ENCODE measurements at regions not wholly inside any gene's neighbourhood (a gene's known extent, or its start where the extent isn't known, plus 50 kb on each side); places are given as distances from the start of the nearest gene placed in this dataset.

DNA sequence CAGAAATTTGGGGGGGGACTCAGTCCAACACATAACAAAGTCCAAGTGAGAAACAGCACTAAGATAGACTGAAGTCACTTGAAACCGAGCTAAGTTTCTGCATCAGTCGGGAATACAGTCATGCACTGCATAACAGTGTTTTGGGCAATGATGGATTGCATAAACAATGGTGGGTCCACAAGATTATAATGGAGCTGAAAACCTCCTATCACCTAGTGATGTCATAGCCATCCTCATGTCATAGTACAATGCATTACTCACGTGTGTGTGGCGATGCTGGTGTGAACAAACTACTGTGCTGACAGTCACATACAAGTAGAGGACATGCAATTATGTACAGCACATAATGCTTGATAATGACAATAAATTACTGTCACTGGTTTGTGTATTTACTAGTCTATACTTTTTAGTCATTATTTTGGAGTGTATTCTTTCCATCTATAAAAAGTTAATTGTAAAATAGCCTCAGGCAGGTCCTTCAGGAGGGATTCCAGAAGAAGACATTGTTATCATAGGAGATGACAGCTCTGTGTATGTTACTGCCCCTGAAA is 154.5 kb upstream of the ECI2 start:
- Mint-ChIP-seq H3K27ac (no peak overlapping the region), H3K4me1 (no peaks in the 10 kb centered on the region), H3K4me3 (no peak overlapping the region), H3K36me3 (no peaks in the 10 kb centered on the region), H3K9me3 (no peaks in the 10 kb centered on the region)
- no peak for ATAC-seq
- no peak for DNase-seq (ENCODE audit: low spot score in 2 of 2)

DNA sequence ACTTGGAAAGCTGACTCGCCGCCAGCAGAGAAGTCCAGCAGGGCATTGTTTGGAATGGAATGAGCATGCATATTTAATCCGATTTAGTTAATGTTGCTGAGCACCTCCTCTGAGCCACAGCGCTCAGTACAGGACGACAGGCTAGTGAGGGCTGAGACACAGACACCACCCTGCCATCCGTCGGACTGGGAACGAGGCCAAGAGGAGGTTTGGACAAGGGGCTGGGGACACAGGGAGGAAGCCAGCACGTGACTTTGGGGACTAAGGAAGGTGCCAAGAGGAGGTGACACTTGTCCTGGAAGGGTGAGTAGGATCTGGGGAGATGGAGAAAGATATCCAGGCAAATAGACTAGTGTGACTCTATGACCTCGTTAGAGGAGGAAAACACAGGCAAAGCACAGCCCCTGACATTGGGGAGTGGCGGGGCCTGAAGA is 152.5 kb upstream of the ECI2 start:
- no peaks in the 10 kb centered on the region for H3K36me3 Mint-ChIP-seq
- H3K9me3 Mint-ChIP-seq: no peaks in the 10 kb centered on the region
- DNase-seq (ENCODE audit: low spot score in 2 of 2) (no peak), ATAC-seq (no peak)
- no peak overlapping the region for H3K4me3 Mint-ChIP-seq
- no peaks in the 10 kb centered on the region for H3K4me1 Mint-ChIP-seq
- H3K27ac Mint-ChIP-seq: no peak overlapping the region

DNA sequence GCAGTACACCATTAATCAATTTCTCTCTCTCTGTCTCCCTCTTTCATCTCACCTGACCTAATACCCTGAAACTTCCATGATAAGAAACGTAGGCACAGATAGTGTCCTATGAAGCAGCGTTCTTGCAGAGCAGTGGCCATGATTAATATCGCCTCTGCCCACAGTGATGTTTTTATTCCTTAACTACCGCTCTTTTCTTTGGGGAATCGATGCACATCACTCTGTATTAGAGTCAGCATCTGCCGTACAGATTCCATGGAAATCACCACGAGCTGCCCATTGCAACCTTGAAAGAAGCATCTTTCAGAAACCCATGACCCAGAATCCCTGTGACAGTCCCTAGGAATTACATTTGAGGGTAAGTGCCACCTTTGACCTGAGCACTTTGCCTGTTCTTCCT is 152.0 kb upstream of the ECI2 start:
- no peaks in the 10 kb centered on the region for H3K4me1 Mint-ChIP-seq
- no peak overlapping the region for H3K4me3 Mint-ChIP-seq
- no peak overlapping the region for H3K27ac Mint-ChIP-seq
- H3K9me3 Mint-ChIP-seq: no peaks in the 10 kb centered on the region
- ATAC-seq (no peak), DNase-seq (ENCODE audit: low spot score in 2 of 2) (no peak)
- no peaks in the 10 kb centered on the region for H3K36me3 Mint-ChIP-seq

DNA sequence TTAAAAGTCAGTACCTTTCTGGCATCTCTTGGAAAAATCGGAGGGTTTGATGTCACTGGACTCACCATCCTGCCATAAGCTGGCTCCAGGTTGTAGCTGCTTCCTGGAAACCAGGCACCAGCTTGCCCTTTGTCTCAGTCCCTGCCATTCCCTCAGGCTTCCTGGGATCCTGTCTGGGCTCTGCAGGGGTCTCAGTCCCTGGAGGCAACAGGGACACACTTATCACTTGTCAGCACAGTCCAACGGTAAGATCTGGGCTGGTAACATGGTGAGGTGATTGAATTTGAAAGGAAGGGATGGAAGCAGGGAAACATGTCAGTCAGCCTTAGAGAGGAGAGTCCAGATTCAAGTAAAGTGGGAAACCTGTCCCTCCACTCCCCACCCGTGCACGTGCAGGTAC is 147.6 kb upstream of the ECI2 start:
- no peak overlapping the region for H3K4me3 Mint-ChIP-seq
- no peak overlapping the region for H3K27ac Mint-ChIP-seq
- no peaks in the 10 kb centered on the region for H3K9me3 Mint-ChIP-seq

DNA sequence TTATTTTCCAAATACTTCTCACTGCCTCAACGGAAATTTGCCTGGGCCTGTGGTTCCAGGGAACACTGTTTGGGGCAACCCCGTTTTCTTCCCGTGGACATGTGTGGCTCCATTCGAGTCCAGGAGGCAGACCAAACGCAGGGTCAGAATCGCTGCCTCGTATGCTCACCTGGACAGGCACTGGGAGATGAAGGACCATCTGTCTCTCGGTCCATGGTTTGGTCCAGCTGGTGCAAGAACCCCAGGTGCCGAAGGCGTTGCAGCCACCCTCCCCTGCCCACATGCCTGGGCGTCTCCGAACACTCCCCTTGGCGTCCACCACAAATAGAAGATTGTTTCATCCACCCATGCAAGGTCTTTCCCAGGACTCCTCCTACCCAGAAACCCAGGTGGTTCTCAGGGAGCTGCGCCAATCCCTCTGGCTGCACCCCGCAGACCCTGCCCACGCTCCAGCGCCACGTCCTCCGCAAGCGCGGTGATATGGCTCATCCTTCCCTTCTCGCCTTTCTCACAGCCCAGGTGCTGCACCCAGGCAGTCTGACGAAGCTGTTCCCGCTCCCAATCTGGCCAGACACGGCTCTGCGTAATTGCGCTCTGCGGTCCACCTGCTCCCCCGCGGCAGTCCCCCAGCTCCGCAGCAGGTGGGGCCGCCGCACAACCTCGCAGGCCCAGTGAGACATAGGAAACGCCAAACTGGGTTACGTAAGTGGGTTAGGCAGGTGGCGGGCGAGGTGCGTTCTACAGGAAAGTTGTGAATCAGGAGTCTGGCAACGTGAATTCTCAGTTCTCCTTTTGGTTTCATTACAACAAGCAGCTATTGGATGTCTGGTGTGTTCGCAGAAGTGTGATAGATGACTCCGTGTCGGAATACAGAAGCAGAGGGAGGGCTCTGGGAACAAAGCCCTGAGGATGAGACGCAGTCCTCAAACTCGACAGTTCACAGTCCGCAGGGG is 146.2 kb upstream of the ECI2 start:
- H3K4me3 Mint-ChIP-seq: peak overlapping the region; percentile 46
- peak; percentile 61 for ATAC-seq
- DNase-seq (ENCODE audit: low spot score in 2 of 2): no peak

More for the DNA sequence above, 147.6 kb upstream of the ECI2 start:
- no peak for DNase-seq (ENCODE audit: low spot score in 2 of 2)
- H3K36me3 Mint-ChIP-seq: no peaks in the 10 kb centered on the region
- no peak for ATAC-seq
- peaks cover 10% of the 10 kb centered on the region for H3K4me1 Mint-ChIP-seq

DNA sequence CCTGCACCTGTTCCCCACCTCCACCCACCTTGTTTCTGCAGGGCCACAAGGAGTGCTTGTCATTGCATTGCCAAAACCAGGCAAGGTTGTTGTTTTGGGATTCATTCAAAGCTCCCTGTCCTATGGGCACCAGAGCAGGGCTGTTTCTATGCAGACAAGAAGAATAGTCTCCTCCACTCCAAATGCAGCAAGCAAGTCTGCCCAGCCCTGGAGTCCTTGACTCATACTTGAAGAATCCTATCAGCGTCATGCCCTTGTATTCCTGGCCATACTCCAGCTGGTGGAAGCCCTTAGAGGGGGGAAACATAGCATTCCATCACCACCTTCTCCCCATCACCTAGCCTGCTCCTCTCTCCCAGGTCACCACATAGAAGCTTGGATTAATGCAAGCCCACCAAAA is 145.3 kb upstream of the ECI2 start:
- H3K9me3 Mint-ChIP-seq: no peaks in the 10 kb centered on the region
- H3K4me3 Mint-ChIP-seq: no peak overlapping the region
- H3K27ac Mint-ChIP-seq: no peak overlapping the region
- H3K4me1 Mint-ChIP-seq: peaks cover 10% of the 10 kb centered on the region
- no peak for DNase-seq (ENCODE audit: low spot score in 2 of 2)
- ATAC-seq: no peak
- H3K36me3 Mint-ChIP-seq: no peaks in the 10 kb centered on the region

More for the DNA sequence above, 146.2 kb upstream of the ECI2 start:
- Mint-ChIP-seq H3K27ac (no peak overlapping the region), H3K36me3 (no peaks in the 10 kb centered on the region), H3K9me3 (no peaks in the 10 kb centered on the region), H3K4me1 (peaks cover 10% of the 10 kb centered on the region)

DNA sequence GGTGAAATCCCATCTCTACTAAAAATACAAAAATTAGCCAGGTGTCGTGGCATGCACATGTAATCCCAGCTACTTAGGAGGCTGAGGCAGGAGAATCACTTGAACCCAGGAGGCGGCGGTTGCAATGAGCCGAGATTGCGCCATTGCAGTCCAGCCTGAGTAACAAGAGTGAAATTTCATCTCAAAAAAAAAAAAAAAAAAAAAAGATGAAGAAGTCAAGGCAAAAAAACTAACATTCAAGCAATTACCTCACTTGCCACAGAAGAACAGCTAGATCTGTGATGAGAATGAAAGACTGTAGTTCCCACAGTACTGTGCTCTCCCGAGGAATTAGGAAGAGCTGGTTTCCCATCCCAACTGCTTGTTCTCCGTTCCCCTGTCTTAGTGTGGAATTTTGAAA is 144.7 kb upstream of the ECI2 start:
- ATAC-seq (no peak), DNase-seq (ENCODE audit: low spot score in 2 of 2) (no peak)
- H3K4me3 Mint-ChIP-seq: no peak overlapping the region
- peaks cover 10% of the 10 kb centered on the region for H3K4me1 Mint-ChIP-seq
- no peak overlapping the region for H3K27ac Mint-ChIP-seq
- H3K9me3 Mint-ChIP-seq: no peaks in the 10 kb centered on the region
- no peaks in the 10 kb centered on the region for H3K36me3 Mint-ChIP-seq

DNA sequence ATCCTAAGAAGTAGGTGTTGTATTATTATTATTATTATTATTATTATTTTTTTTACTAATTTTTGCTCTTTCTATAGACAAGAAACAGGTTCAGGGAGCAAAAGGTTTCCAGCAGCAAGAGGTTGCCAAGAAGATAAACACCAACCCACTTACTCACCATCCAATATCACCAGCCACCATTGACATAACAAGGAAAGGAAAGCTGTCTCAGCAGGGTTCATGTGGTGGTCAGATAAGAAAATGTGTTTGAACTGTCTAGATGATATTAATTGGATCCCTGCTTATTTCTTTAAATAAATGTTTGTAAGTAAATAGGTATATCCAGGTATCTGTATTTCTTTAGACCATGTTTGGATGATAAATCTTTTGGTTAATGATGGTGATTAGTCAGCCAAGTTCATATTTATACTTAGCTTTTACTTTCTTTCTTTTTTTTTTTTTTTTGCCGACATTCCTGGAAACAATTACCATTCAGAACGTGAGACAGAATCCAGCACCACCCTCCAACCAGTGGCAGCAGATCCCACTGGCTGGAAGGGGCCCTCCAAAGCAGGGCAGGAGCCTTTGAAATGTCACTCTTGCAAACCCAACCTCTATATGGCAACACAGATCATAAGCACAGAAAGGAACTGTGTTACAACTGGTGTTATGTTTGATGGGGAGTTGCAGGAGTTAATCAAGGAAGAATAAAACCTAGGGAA is 139.2 kb upstream of the ECI2 start:
- ATAC-seq (no peak), DNase-seq (ENCODE audit: low spot score in 2 of 2) (no peak)
- H3K36me3 Mint-ChIP-seq: no peaks in the 10 kb centered on the region
- H3K4me1 Mint-ChIP-seq: no peaks in the 10 kb centered on the region
- H3K27ac Mint-ChIP-seq: no peak overlapping the region
- no peaks in the 10 kb centered on the region for H3K9me3 Mint-ChIP-seq
- no peak overlapping the region for H3K4me3 Mint-ChIP-seq

DNA sequence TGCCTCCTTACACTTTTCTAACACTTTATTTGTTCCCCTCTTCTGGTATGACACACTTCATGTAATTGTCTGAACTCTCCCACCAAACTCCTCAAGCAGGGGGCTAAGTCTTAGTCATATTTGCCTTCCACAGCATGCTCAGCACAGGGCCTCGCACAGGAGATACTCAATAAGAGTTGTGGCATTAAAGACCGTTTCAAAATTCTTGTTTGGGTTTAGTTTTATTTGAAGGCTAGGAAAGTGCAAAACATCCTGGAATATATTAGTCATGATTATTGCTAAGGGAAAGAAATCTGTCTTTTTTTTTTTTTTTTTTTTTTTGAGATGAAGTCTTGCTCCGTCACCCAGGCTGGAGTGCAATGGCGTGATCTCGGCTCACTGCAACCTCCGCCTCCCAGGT is 137.6 kb upstream of the ECI2 start:
- Mint-ChIP-seq H3K27ac (no peak overlapping the region), H3K4me1 (no peaks in the 10 kb centered on the region), H3K9me3 (no peaks in the 10 kb centered on the region), H3K4me3 (no peak overlapping the region), H3K36me3 (no peaks in the 10 kb centered on the region)
- ATAC-seq (no peak), DNase-seq (ENCODE audit: low spot score in 2 of 2) (no peak)

DNA sequence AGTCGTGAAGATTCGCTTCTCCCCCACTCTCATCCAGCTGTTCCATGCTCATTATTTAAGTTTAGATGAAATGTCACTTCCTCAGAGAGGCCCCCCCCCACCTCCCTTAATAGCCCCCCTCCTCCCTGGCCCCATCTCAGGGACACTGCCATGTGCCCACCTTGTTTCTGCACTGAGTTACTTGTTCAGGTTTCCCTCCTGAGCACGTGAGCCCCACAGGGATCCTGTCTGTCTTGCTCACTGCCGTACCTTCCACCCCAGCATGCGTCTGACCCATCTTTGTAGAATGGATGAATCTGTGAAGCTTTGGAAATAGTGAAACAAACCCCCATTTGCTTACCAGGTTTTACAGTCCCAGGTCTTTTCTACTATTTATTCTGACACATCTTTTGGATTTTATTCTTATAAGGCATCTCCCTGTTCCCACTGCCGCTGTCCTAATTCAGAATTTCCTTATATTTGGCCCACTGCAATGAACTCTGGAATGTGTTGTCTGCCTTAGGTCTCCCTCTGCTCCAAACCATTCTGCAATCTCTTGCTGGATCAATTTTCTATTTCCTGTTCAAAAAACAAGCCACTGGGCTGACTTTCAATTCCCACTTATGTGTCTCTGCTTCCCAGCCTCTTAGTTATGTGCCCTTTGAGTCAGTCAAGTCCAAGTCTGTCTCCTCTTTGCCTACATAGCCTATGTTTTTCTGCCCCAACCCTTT is 136.5 kb upstream of the ECI2 start:
- Mint-ChIP-seq H3K4me3 (no peak overlapping the region), H3K4me1 (no peaks in the 10 kb centered on the region), H3K27ac (no peak overlapping the region), H3K36me3 (no peaks in the 10 kb centered on the region), H3K9me3 (no peaks in the 10 kb centered on the region)
- ATAC-seq (no peak), DNase-seq (ENCODE audit: low spot score in 2 of 2) (no peak)

DNA sequence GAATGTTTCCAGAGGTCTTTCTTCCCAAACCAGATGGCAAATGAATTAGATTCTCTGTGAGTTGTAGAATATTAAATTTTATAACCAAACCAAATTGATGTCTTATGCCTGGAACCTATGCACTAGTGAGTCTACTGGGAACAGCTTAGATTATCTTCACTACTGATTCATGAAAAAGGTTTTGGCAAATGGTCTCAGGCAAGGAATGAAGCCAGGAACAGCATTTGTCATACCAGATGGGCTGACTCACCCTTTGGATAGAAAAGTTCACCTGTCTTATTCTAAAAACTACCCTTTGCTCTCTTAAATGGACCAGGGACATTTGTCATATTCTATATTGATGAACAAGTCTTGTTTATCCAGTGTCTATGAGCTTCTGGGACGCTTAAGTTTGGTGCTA is 135.4 kb upstream of the ECI2 start:
- no peak overlapping the region for H3K4me3 Mint-ChIP-seq
- no peak overlapping the region for H3K27ac Mint-ChIP-seq
- no peaks in the 10 kb centered on the region for H3K9me3 Mint-ChIP-seq
- no peaks in the 10 kb centered on the region for H3K4me1 Mint-ChIP-seq
- no peaks in the 10 kb centered on the region for H3K36me3 Mint-ChIP-seq
- no peak for ATAC-seq
- no peak for DNase-seq (ENCODE audit: low spot score in 2 of 2)

DNA sequence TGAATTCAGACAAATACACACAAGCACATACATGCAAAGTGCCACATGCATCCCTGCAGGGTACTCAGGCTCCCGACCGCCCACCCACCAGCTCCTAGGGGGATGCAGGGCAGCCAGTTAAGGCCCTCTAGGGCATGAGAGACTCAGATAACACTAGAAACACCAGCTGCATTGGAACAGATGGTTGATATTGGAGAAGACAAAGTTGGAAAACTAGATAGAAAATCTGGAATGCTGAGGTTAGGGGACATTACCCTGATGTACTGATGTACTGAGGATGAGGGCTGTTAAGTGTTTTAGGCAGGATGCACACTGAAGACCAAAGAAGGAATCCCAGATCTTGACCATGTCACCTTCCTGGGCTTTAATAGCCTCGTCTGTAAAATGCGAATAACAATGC is 134.6 kb upstream of the ECI2 start:
- Mint-ChIP-seq H3K9me3 (no peaks in the 10 kb centered on the region), H3K36me3 (no peaks in the 10 kb centered on the region), H3K27ac (no peak overlapping the region), H3K4me3 (no peak overlapping the region), H3K4me1 (no peaks in the 10 kb centered on the region)
- ATAC-seq (no peak), DNase-seq (ENCODE audit: low spot score in 2 of 2) (no peak)

DNA sequence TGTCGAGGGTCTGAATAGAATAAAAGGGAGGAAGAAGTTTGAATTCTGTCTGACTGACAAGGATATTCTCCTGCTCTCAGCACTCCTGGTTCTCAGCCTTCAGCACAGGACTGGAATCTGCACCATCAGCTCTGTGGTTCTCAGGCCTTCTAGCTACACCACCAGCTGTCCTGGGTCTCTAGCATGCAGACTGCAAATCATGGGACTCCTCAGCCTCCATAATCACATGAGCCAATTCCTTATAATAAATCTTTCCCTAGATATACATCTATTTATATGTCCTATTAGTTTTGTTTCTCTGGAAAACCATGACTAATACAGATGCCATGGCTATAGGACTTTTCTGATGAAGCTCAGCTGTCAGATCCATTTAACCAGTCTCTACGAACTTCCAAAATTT is 132.8 kb upstream of the ECI2 start:
- Mint-ChIP-seq H3K4me1 (no peaks in the 10 kb centered on the region), H3K9me3 (no peaks in the 10 kb centered on the region), H3K27ac (no peak overlapping the region), H3K36me3 (no peaks in the 10 kb centered on the region), H3K4me3 (no peak overlapping the region)
- no peak for ATAC-seq
- no peak for DNase-seq (ENCODE audit: low spot score in 2 of 2)

DNA sequence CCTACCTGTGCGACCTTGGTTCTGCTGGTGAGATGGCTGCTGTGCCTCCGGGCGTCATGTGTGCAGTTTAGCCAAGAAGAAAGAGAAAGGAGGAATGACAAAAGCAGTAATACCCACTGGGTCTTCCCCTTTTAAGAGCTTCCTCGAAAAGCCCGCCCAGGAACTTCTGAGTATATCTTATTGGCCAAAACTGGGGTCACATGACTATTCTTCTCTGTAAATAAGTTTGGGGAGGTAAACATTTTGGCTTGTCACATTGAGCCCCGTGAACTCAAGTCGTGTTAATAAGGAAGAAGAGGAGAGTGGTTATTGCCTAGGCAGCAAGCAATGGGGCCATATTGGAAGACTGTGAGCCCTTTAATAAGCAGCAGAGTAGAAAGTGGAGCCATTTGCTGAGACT is 130.4 kb upstream of the ECI2 start:
- H3K4me1 Mint-ChIP-seq: no peaks in the 10 kb centered on the region
- H3K27ac Mint-ChIP-seq: no peak overlapping the region
- H3K4me3 Mint-ChIP-seq: no peak overlapping the region
- ATAC-seq (no peak), DNase-seq (ENCODE audit: low spot score in 2 of 2) (no peak)
- no peaks in the 10 kb centered on the region for H3K9me3 Mint-ChIP-seq
- H3K36me3 Mint-ChIP-seq: no peaks in the 10 kb centered on the region

DNA sequence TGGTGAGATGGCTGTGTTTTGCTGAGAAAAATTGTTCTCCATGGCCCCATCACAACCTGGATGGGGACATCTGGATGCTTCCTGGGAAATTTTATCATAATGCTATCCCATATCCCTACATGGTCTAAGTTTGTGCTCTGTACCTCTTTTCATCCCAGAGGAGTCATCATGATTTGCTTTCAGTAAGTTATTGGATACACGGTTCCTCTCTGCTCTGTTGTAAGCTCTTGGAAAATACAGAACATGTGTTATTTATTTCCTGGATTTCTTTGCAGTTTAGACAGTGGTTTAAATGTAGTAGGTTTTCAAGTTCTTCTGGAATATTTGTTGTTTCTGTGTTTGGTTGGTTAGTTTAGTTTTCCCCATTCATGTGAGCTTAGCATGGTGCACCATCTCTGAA is 129.2 kb upstream of the ECI2 start:
- ATAC-seq: no peak

More for the DNA sequence above, 129.2 kb upstream of the ECI2 start:
- Mint-ChIP-seq H3K9me3 (no peaks in the 10 kb centered on the region), H3K36me3 (no peaks in the 10 kb centered on the region), H3K4me1 (no peaks in the 10 kb centered on the region), H3K27ac (no peak overlapping the region), H3K4me3 (no peak overlapping the region)
- DNase-seq (ENCODE audit: low spot score in 2 of 2): no peak
